ENCODE measurements at regions not wholly inside any gene's neighbourhood (a gene's known extent, or its start where the extent isn't known, plus 50 kb on each side); places are given as distances from the start of the nearest gene placed in this dataset.

GRCh38 chr2:175624785-175625184, 377.3 kb downstream of the LNPK start:
- Histone ChIP-seq H3K27ac (ENCODE audit: low read depth, low read length) (no peak overlapping the region), H3K23ac (ENCODE audit: insufficient read length) (no peak overlapping the region), H3K4me1 (replicated peaks in 1 of 4; ENCODE audit: control insufficient read depth in 3 of 4, insufficient read depth in 4 of 4, low read length in 3 of 4) (no peaks in the 10 kb centered on the region; a peak in 1 of 7 replicates), H3K4me2 (ENCODE audit: insufficient read depth in 1 of 2, low read depth in 2 of 2, low read length in 2 of 2) (no peak overlapping the region), H4K8ac (ENCODE audit: extremely low read depth, insufficient read depth, low read length) (no peak overlapping the region), H3K14ac (ENCODE audit: insufficient read length) (no peak overlapping the region), H3K79me1 (ENCODE audit: low read depth, low read length) (no peaks in the 10 kb centered on the region; the same call in 1 of the 2 replicates), H2BK12ac (ENCODE audit: low read depth, low read length) (no peak overlapping the region), H3K23me2 (ENCODE audit: low read depth, low read length) (no peaks in the 10 kb centered on the region), H3K4ac (replicated peaks; ENCODE audit: insufficient read length, low read depth, low read length) (no peak overlapping the region), H3K36me3 (ENCODE audit: control insufficient read depth in 2 of 4, insufficient read depth in 4 of 4, low read length in 3 of 4) (no peaks in the 10 kb centered on the region), H3K27me3 (replicated peaks in 1 of 4; ENCODE audit: control insufficient read depth in 3 of 4, extremely low read depth in 1 of 4, insufficient read depth in 3 of 4, low read length in 3 of 4) (peaks cover 0 to 1% (median 0%) of the 10 kb centered on the region in 4 experiments; a peak in 2 of 7 replicates), H3K9me3 (ENCODE audit: insufficient read depth in 2 of 2, low read depth in 1 of 2, low read length in 1 of 2) (no peaks in the 10 kb centered on the region), H3K56ac (replicated peaks; ENCODE audit: insufficient read length, low read depth, low read length) (no peak overlapping the region), H4K91ac (replicated peaks; ENCODE audit: insufficient read length, low read length) (no peak overlapping the region), H3K4me3 (ENCODE audit: extremely low read depth in 1 of 4, insufficient read depth in 2 of 4, low read depth in 3 of 4, low read length in 4 of 4) (no peak overlapping the region), H2AK5ac (ENCODE audit: low read depth, low read length) (no peak overlapping the region), H3K9ac (replicated peaks in 1 of 4; ENCODE audit: extremely low read depth in 1 of 4, low read depth in 3 of 4, low read length in 3 of 4) (no peak overlapping the region), H4K5ac (ENCODE audit: insufficient read length, low read depth, low read length) (no peak overlapping the region), H2BK120ac (replicated peaks; ENCODE audit: low read depth, low read length) (no peak overlapping the region), H4K20me1 (replicated peaks in 1 of 2; ENCODE audit: control insufficient read depth in 1 of 2, insufficient read depth in 2 of 2, low read length in 2 of 2) (no peaks in the 10 kb centered on the region), H3K79me2 (ENCODE audit: control insufficient read depth in 1 of 2, insufficient read depth in 2 of 2, low read length in 2 of 2) (no peaks in the 10 kb centered on the region), H3K18ac (ENCODE audit: extremely low read depth, low read length) (no peak overlapping the region), H2AFZ (ENCODE audit: low read length) (no peak overlapping the region), H2BK20ac (ENCODE audit: low read length) (no peak overlapping the region), H2BK5ac (ENCODE audit: low read depth, low read length) (no peak overlapping the region), H2BK15ac (ENCODE audit: low read length) (no peak overlapping the region)
- ChIA-PET POLR2A (ENCODE audit: partially characterized antibody) (no interaction called here), CTCF (ENCODE audit: partially characterized antibody) (interaction anchor here (1.0 to 1.5 kb wide), 2 partner anchors 16 to 65 kb away, joined by 4 read pairs; no protein-coding TSS in a partner anchor)
- DNase-seq (ENCODE audit: low read depth in 1 of 2, low spot score in 2 of 2) (no peak), FAIRE-seq (no peak)
- TF ChIP-seq ZNF274 (IDR thresholded peaks at IDR 0.05; ENCODE audit: borderline replicate concordance, extremely low read depth, low read length) (no peak), RAD21 (IDR thresholded peaks at IDR 0.05 in 1 of 2, conservative IDR thresholded peaks at IDR 0.05 in 1 of 2; ENCODE audit: low read depth in 2 of 2, low read length in 2 of 2) (no peak), CHD2 (IDR thresholded peaks at IDR 0.05; ENCODE audit: low read length) (no peak), ASH2L (IDR thresholded peaks at IDR 0.05; ENCODE audit: low read length) (no peak), RBBP5 (IDR thresholded peaks at IDR 0.05; ENCODE audit: borderline replicate concordance, low read depth, low read length) (no peak), SIRT6 (IDR thresholded peaks at IDR 0.05; ENCODE audit: low read length) (no peak), POLR2AphosphoS5 (IDR thresholded peaks at IDR 0.05; ENCODE audit: low read depth, low read length) (no peak), SIN3A (conservative IDR thresholded peaks at IDR 0.05 in 1 of 2, IDR thresholded peaks at IDR 0.05 in 1 of 2; ENCODE audit: low read depth in 1 of 2, low read length in 2 of 2) (no peak), CTBP2 (IDR thresholded peaks at IDR 0.05; ENCODE audit: borderline replicate concordance, insufficient read depth, insufficient read length, low read length) (no peak), TCF12 (IDR thresholded peaks at IDR 0.05; ENCODE audit: low read depth, low read length) (no peak), TAF1 (IDR thresholded peaks at IDR 0.05; ENCODE audit: low read depth, low read length) (no peak), YY1 (IDR thresholded peaks at IDR 0.05; ENCODE audit: low read depth, low read length) (no peak), MAFK (IDR thresholded peaks at IDR 0.05; ENCODE audit: low read depth, low read length) (no peak), NANOG (IDR thresholded peaks at IDR 0.05; ENCODE audit: insufficient read depth, low read depth, low read length, poor library complexity, severe bottlenecking) (no peak), TBP (IDR thresholded peaks at IDR 0.05; ENCODE audit: low read depth, low read length) (no peak)
- WGBS, 2 experiments (ENCODE audit: extremely low coverage in 1 of 2, insufficient coverage in 1 of 2, insufficient read length in 1 of 2, insufficient replicate concordance in 2 of 2, low coverage in 1 of 2, low lambda C conversion rate in 2 of 2, missing lambda C conversion rate in 1 of 2): 93% methylated on average over 5 of the region's 5 CpGs; no CpG with 5 or more reads in 1 of the 2 experiments

Data from H1 (cell line).